ENCODE measurements at regions not wholly inside any gene's neighbourhood (a gene's known extent, or its start where the extent isn't known, plus 50 kb on each side); places are given as distances from the start of the nearest gene placed in this dataset.

GRCh38 chr12:46617167-46617566, 208.6 kb downstream of the SLC38A4 start:
- no peak for TF ChIP-seq POLR2A (IDR thresholded peaks at IDR 0.05)
- TF ChIP-seq CTCF (IDR thresholded peaks at IDR 0.05): no peak
- peaks cover 0 to 9% (median 2%) of the 10 kb centered on the region in 12 donors for H3K9me3 ChIP-seq
- H3K4me3 ChIP-seq: no peak overlapping the region
- ATAC-seq (peak; percentile 95 to 100 (median 99)), DNase-seq (peak in 4 of 5 donors; percentile 20 to 54 (median 44))
- intact Hi-C loops (cut with DNase I): loop anchor here in 1 of 10 donors (2.0 kb wide), 1 partner anchor 234 kb away; no protein-coding TSS in a partner anchor
- peaks cover 0 to 17% (median 1%) of the 10 kb centered on the region in 12 donors for H3K4me1 ChIP-seq
- peak overlapping the region in 10 of 12 donors; percentile 1 to 72 (median 46) for H3K27ac ChIP-seq
- no peaks in the 10 kb centered on the region for H3K36me3 ChIP-seq
- WGBS, 4 donors: 11 to 42% (median 40%) methylated on average over 4 of the region's 4 CpGs
- no peaks in the 10 kb centered on the region for H3K27me3 ChIP-seq

GRCh38 chr12:46610754-46611153, 215.0 kb downstream of the SLC38A4 start:
- intact Hi-C loops (cut with DNase I): no loop called here
- TF ChIP-seq POLR2A (IDR thresholded peaks at IDR 0.05) (no peak), CTCF (IDR thresholded peaks at IDR 0.05) (no peak)
- Histone ChIP-seq H3K27me3 (no peaks in the 10 kb centered on the region), H3K27ac (no peak overlapping the region), H3K36me3 (no peaks in the 10 kb centered on the region), H3K4me3 (no peak overlapping the region), H3K9me3 (peaks cover 0 to 3% (median 0%) of the 10 kb centered on the region in 12 donors), H3K4me1 (peaks cover 0 to 19% (median 1%) of the 10 kb centered on the region in 12 donors)
- WGBS, 4 donors: 96 to 99% (median 98%) methylated on average over 3 of the region's 3 CpGs
- no peak for DNase-seq
- ATAC-seq: no peak

- intact Hi-C loops (cut with DNase I): no loop called here
- Histone ChIP-seq H3K4me1 (peaks cover 0 to 18% (median 1%) of the 10 kb centered on the region in 12 donors), H3K9me3 (no peaks in the 10 kb centered on the region), H3K27ac (no peak overlapping the region), H3K27me3 (no peaks in the 10 kb centered on the region), H3K4me3 (no peak overlapping the region), H3K36me3 (no peaks in the 10 kb centered on the region)
- ATAC-seq: no peak
- no peak for TF ChIP-seq POLR2A (IDR thresholded peaks at IDR 0.05)
- TF ChIP-seq CTCF (IDR thresholded peaks at IDR 0.05): no peak
- 91 to 100% (median 96%) methylated on average over 2 of the region's 2 CpGs for WGBS, 4 donors
- DNase-seq: no peak
Observed at GRCh38 chr12:46609674-46610073, 216.1 kb downstream of the SLC38A4 start.

- ATAC-seq (no peak), DNase-seq (no peak)
- TF ChIP-seq POLR2A (IDR thresholded peaks at IDR 0.05) (no peak), CTCF (IDR thresholded peaks at IDR 0.05) (no peak)
- Histone ChIP-seq H3K9me3 (no peaks in the 10 kb centered on the region), H3K4me1 (peaks cover 0 to 18% (median 1%) of the 10 kb centered on the region in 12 donors), H3K27me3 (no peaks in the 10 kb centered on the region), H3K27ac (peak overlapping the region in 2 of 12 donors; percentile 35 to 56), H3K4me3 (no peak overlapping the region), H3K36me3 (no peaks in the 10 kb centered on the region)
- 72 to 88% (median 81%) methylated on average over 1 of the region's 1 CpG for WGBS, 4 donors
- intact Hi-C loops (cut with DNase I): no loop called here
Observed at GRCh38 chr12:46609273-46609623, 216.5 kb downstream of the SLC38A4 start.

All from heart left ventricle (tissue), 16 donors.